Hepatocyte (in vitro differentiated cells): ENCODE measurements at regions not wholly inside any gene's neighbourhood (a gene's known extent, or its start where the extent isn't known, plus 50 kb on each side); places are given as distances from the start of the nearest gene placed in this dataset.

ENCODE experiments used
- CTCF ChIP-seq: fragments of 200-600 bp; sonication (generic); IDR thresholded peaks from 2 replicates; pipeline ENCODE4 v1.5.1; 2016; ENCODE audit warnings: antibody characterized with exemption, mild to moderate bottlenecking; ENCODE audit not compliant: poor library complexity
- EZH2 ChIP-seq: fragments of 200-600 bp; sonication (generic); IDR thresholded peaks from 2 replicates; pipeline ENCODE4 v1.6.1; 2016; ENCODE audit warnings: antibody characterized with exemption, mild to moderate bottlenecking, borderline replicate concordance
- EZH2phosphoT487 ChIP-seq: fragments of 200-600 bp; sonication (generic); IDR thresholded peaks from one replicate; pipeline ENCODE4 v1.6.1; 2018; ENCODE audit warnings: antibody characterized with exemption, mild to moderate bottlenecking, low read depth, moderate library complexity; ENCODE audit not compliant: unreplicated experiment, severe bottlenecking

GRCh38 chr4:180550106-180550505 is 1693.1 kb upstream of the TENM3 start:
- TF ChIP-seq EZH2 (no peak), EZH2phosphoT487 (no peak), CTCF (no peak)
